ENCODE measurements at regions not wholly inside any gene's neighbourhood (a gene's known extent, or its start where the extent isn't known, plus 50 kb on each side); places are given as distances from the start of the nearest gene placed in this dataset.

GRCh38 chr13:77390391-77390790 is 63.5 kb upstream of the MYCBP2 start:
- Histone ChIP-seq H3K9me3 (ENCODE audit: low read depth) (no peaks in the 10 kb centered on the region), H3K4me2 (no peak overlapping the region), H2AFZ (replicated peaks) (no peak overlapping the region), H3K4me3 (no peak overlapping the region), H3K36me3 (no peaks in the 10 kb centered on the region), H3K9ac (no peak overlapping the region), H3K27me3 (no peaks in the 10 kb centered on the region), H3K27ac (no peak overlapping the region), H3K4me1 (no peaks in the 10 kb centered on the region), H3F3A (ENCODE audit: low read depth) (no peaks in the 10 kb centered on the region), H4K20me1 (ENCODE audit: low read depth) (no peaks in the 10 kb centered on the region), H3K79me2 (ENCODE audit: low read depth) (no peaks in the 10 kb centered on the region)
- Mint-ChIP-seq H3K4me1 (no peaks in the 10 kb centered on the region), H3K27ac (no peak overlapping the region), H3K36me3 (no peaks in the 10 kb centered on the region), H3K9me3 (no peaks in the 10 kb centered on the region), H3K4me3 (no peak overlapping the region), H3K27me3 (ENCODE audit: insufficient read depth, low read depth) (no peaks in the 10 kb centered on the region)
- DNase-seq (ENCODE audit: low spot score) = no peak
- TF ChIP-seq EZH2phosphoT487 (IDR thresholded peaks at IDR 0.05) = no peak
- TF ChIP-seq CTCF (IDR thresholded peaks at IDR 0.05) = no peak
- TF ChIP-seq EZH2 (IDR thresholded peaks at IDR 0.05) = no peak

GRCh38 chr13:77389625-77390000 is 62.7 kb upstream of the MYCBP2 start:
- Histone ChIP-seq H3K36me3 (no peaks in the 10 kb centered on the region), H3K4me1 (no peaks in the 10 kb centered on the region), H3K9me3 (ENCODE audit: low read depth) (no peaks in the 10 kb centered on the region), H3K4me3 (no peak overlapping the region), H2AFZ (replicated peaks) (no peak overlapping the region), H3F3A (ENCODE audit: low read depth) (no peaks in the 10 kb centered on the region), H3K79me2 (ENCODE audit: low read depth) (no peaks in the 10 kb centered on the region), H4K20me1 (ENCODE audit: low read depth) (no peaks in the 10 kb centered on the region), H3K27ac (no peak overlapping the region), H3K9ac (no peak overlapping the region), H3K27me3 (no peaks in the 10 kb centered on the region), H3K4me2 (no peak overlapping the region)
- Mint-ChIP-seq H3K9me3 (no peaks in the 10 kb centered on the region), H3K4me3 (no peak overlapping the region), H3K4me1 (no peaks in the 10 kb centered on the region), H3K36me3 (no peaks in the 10 kb centered on the region), H3K27ac (no peak overlapping the region), H3K27me3 (ENCODE audit: insufficient read depth, low read depth) (no peaks in the 10 kb centered on the region)
- no peak for DNase-seq (ENCODE audit: low spot score)
- no peak for TF ChIP-seq EZH2 (IDR thresholded peaks at IDR 0.05)
- TF ChIP-seq CTCF (IDR thresholded peaks at IDR 0.05) = no peak
- TF ChIP-seq EZH2phosphoT487 (IDR thresholded peaks at IDR 0.05) = no peak

- Histone ChIP-seq H3K4me2 (no peak overlapping the region), H2AFZ (replicated peaks) (peak overlapping the region; percentile 8), H3K9ac (no peak overlapping the region), H3K36me3 (no peaks in the 10 kb centered on the region), H3K27ac (no peak overlapping the region), H3K9me3 (ENCODE audit: low read depth) (no peaks in the 10 kb centered on the region), H3K4me1 (no peaks in the 10 kb centered on the region), H3K79me2 (ENCODE audit: low read depth) (no peaks in the 10 kb centered on the region), H4K20me1 (ENCODE audit: low read depth) (no peaks in the 10 kb centered on the region), H3K4me3 (no peak overlapping the region), H3F3A (ENCODE audit: low read depth) (no peaks in the 10 kb centered on the region), H3K27me3 (no peaks in the 10 kb centered on the region)
- Mint-ChIP-seq H3K27ac (no peak overlapping the region), H3K4me1 (no peaks in the 10 kb centered on the region), H3K9me3 (no peaks in the 10 kb centered on the region), H3K4me3 (no peak overlapping the region), H3K27me3 (ENCODE audit: insufficient read depth, low read depth) (no peaks in the 10 kb centered on the region), H3K36me3 (no peaks in the 10 kb centered on the region)
- no peak for DNase-seq (ENCODE audit: low spot score)
- no peak for TF ChIP-seq EZH2phosphoT487 (IDR thresholded peaks at IDR 0.05)
- TF ChIP-seq CTCF (IDR thresholded peaks at IDR 0.05) = no peak
- TF ChIP-seq EZH2 (IDR thresholded peaks at IDR 0.05) = no peak
These were observed 62.2 kb upstream of the MYCBP2 start for GRCh38 chr13:77388944-77389624.
